Transverse colon (tissue), 4 donors: ENCODE measurements at regions not wholly inside any gene's neighbourhood (a gene's known extent, or its start where the extent isn't known, plus 50 kb on each side); places are given as distances from the start of the nearest gene placed in this dataset.

Experiments
- CTCF ChIP-seq, 5 experiments: fragments of 200-600 bp in 3 of 5; fragments of 450-650 bp in 2 of 5; sonication (generic) in 3 of 5; IDR thresholded peaks; 1 replicate in 2 of 5; 2 replicates in 3 of 5; pipeline ENCODE4 v1.5.1; 2016 to 2017; ENCODE audit warnings: antibody characterized with exemption in 5 of 5, inconsistent platforms in 3 of 5, mild to moderate bottlenecking in 2 of 5, moderate library complexity in 1 of 5
- EP300 ChIP-seq: sonication (generic); formaldehyde crosslinking; IDR thresholded peaks from one replicate; pipeline ENCODE4 v1.6.1; 2017; ENCODE audit warnings: antibody characterized with exemption, low read depth
- POLR2A ChIP-seq: fragments of 450-650 bp; IDR thresholded peaks from one replicate; pipeline ENCODE4 v1.6.1; 2016; ENCODE audit warnings: antibody characterized with exemption, mild to moderate bottlenecking, moderate library complexity
- POLR2AphosphoS5 ChIP-seq, 3 donors: sonication (generic); formaldehyde crosslinking; IDR thresholded peaks; one replicate each; pipeline ENCODE4 v1.6.1; 2016; ENCODE audit warnings: antibody characterized with exemption in 3 of 3

- TF ChIP-seq CTCF (IDR thresholded peaks at IDR 0.05) (no peak), POLR2AphosphoS5 (IDR thresholded peaks at IDR 0.05) (no peak), EP300 (no peak), POLR2A (no peak)
These were observed 138.2 kb upstream of the TSPAN8 start for GRCh38 chr12:71295953-71296352.
